WI38 (cell line): ENCODE measurements at regions not wholly inside any gene's neighbourhood (a gene's known extent, or its start where the extent isn't known, plus 50 kb on each side); places are given as distances from the start of the nearest gene placed in this dataset.

Experiments
- H3K4me3 ChIP-seq: 2 replicates; pipeline ENCODE4 v1.5.1; 2011; ENCODE audit warnings: low read depth, mild to moderate bottlenecking, control low read depth, low read length
- TF ChIP-seq, protein P1 (sequence below): IDR thresholded peaks from 2 replicates; pipeline ENCODE4 v1.5.1; 2012; ENCODE audit warnings: low read depth, mild to moderate bottlenecking, control low read depth, low read length

DNA sequence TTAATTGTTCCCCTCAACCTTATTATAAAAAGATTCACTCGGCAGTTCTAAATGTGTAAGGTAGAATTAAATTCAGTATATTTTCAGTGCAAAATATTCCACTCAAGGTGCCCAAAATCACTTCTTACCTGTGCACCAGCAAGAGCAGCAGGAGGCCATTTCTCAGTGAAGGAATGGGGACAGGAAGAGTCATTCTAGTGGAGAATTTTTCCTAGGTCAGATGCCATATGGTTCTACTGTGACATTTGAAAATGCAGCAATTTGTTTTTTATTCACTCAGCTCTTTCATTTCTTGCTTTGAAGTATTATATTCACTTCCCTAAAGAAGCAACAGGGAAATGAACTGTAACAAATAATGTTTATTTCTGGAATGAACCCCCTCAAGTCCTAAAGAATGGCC is 264.0 kb upstream of the SYT1 start:
- H3K4me3 ChIP-seq = no peak overlapping the region
- TF ChIP-seq, protein P1, sequence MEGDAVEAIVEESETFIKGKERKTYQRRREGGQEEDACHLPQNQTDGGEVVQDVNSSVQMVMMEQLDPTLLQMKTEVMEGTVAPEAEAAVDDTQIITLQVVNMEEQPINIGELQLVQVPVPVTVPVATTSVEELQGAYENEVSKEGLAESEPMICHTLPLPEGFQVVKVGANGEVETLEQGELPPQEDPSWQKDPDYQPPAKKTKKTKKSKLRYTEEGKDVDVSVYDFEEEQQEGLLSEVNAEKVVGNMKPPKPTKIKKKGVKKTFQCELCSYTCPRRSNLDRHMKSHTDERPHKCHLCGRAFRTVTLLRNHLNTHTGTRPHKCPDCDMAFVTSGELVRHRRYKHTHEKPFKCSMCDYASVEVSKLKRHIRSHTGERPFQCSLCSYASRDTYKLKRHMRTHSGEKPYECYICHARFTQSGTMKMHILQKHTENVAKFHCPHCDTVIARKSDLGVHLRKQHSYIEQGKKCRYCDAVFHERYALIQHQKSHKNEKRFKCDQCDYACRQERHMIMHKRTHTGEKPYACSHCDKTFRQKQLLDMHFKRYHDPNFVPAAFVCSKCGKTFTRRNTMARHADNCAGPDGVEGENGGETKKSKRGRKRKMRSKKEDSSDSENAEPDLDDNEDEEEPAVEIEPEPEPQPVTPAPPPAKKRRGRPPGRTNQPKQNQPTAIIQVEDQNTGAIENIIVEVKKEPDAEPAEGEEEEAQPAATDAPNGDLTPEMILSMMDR = no peak

DNA sequence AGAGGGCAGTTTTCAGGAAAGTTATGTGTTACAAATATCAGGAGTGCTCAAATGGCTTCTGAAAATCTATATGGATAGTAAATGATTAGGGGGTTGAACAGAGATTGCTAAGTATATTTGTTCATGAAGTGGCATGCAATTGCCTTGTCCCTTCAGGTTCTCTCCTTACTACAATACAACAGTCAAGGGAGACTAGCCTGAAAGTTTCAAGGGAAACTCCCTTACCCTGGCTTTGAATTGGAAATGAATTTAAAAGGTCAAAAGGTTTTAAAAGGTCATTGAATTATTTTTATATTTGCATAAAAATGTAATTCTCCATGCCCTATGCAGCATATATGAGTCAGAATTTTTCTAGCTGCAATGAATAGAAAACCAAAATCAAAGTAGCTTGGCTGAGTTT is 253.1 kb upstream of the SYT1 start:
- H3K4me3 ChIP-seq = no peak overlapping the region
- TF ChIP-seq, protein P1 = no peak

DNA sequence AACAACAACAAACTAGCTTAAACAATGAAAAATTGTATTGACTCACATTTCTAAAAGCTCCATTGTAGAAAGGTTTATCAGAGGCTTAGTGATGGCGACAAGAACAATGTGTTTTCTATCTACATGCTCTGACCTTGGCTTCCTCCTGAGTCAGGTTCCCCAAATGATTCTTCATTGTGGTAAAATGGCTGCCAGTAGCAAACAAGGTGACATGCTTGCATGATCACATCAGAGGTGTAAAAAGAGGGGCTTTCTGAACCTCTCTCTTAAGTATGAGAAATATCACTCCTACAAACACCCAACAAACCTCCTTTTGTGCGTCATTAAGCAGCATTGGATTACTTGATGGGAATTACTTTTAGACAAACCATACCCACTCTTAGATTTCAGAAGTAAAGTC is 252.4 kb upstream of the SYT1 start:
- TF ChIP-seq, protein P1 = no peak
- H3K4me3 ChIP-seq = no peak overlapping the region

DNA sequence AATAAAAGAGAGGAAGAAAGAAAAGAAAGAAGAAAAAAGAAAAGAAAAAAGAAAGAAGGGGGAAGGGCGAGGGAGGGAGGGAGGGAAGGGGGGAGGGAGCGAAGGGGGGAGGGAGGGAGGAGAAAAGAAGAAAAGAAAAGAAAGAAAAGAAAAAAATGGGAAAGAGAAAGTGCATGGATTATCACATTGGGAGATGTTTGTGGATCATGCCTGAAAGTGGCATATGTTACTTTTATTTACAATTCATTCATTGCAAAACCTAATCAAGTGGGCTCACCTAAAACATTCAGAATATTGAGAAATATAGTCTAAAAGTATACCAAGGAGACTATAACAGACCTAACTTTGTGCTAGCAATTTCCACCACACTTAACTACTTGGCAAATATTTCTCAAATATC is 246.9 kb upstream of the SYT1 start:
- H3K4me3 ChIP-seq = no peak overlapping the region
- TF ChIP-seq, protein P1 = no peak

DNA sequence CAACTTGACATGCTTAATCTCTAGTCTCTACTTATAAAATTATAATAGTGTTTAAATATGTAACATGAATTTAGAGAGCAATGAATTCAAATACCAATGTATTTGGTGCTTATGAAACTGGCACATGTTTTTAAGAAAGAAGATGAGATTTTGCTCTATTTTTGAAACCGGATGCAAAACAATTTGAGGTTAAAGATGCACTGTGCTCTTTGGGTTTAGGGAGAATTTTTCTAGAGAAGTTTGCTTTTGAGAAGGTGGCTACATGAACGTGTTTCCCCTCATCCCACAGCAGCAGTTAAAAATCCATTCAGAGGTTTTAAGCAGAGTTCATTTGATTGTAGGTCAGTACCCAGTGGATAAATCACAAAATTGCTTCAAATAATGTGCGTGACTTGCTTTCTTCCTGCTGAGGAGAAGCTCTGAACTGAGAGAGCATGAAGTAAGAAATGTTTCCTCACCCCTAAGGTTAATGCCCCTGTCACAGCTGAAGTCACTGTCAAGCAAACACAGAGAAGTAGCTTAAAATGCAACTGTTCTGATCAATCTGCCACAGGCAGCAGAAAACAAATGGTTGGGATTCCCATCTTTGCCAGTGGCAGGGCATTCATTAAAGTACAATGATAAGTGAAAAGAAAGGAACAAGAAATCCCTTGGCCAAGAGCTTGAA is 241.9 kb upstream of the SYT1 start:
- TF ChIP-seq, protein P1 = no peak
- H3K4me3 ChIP-seq = no peak overlapping the region

DNA sequence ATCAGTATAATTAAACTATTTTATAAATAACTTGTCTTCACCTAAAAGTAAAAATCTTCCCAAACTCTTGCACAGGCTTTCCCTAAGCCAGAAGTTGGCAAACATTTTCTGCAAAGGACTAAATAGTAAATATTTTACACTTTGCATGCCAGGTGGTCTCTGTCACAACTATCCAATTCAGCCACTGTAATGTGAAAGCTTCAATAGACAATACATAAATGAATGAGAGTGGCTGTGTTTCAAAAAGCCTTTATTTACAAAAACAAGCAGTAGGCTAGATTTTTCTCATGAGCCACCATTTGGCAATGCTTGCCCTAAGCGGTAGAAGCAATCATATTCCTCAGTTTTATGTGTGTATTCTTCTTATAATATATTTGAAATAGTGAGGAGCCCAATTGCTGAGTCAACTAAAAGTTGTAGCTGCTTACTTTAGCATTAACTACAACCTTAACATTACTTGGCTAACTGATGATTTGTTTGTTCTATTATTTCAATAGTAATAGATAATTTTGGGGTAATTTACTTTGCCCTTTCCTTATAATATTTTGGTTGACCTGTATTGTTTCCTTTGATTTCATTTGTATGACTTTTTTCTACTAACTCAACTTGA is 236.0 kb upstream of the SYT1 start:
- TF ChIP-seq, protein P1 = no peak
- H3K4me3 ChIP-seq = no peak overlapping the region

DNA sequence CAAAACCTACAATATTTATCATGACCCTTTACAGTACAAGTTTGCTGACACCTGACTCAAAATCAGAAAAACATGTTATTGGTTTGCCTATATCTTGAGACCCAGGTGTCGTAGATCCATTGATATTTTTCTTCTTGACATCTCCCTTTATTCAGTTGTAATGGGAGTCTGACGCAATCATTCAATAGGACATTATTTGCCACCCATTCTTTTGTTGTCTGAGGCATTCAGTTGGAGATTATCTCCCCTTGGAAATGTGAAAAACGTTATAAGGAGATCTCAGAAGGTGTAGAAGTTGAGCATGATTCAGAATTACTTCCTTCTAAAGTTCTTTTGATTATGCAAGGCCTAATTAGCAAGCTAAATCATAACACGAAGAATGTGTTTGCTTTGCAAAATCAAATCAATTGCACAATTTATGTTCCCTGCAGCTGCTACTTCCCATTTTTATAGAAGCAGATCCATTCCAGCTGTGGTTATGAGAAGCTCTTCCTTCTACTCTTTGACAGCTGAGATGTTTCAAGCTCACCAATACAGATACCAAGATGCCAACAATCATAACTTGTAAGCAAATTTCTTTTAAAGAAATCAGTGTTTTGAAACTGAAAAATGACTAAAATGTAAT is 228.2 kb upstream of the SYT1 start:
- TF ChIP-seq, protein P1 = no peak
- H3K4me3 ChIP-seq = no peak overlapping the region
